IMR-90 (cell line): ENCODE measurements at regions not wholly inside any gene's neighbourhood (a gene's known extent, or its start where the extent isn't known, plus 50 kb on each side); places are given as distances from the start of the nearest gene placed in this dataset.

Experiments used
- ATAC-seq: fragments of 200-7000 bp; cut with Tn5 transposase; 2 replicates; pipeline ENCODE4 v1.9.1; 2020; ENCODE audit warnings: low read depth, mild to moderate bottlenecking, moderate library complexity
- BruUV-seq: library from RNA; stranded (reverse); fragments of 400-500 nt; replicated peaks from 2 replicates; lab custom pipeline; 2021; lab: Mats Ljungman, UMichigan
- CTCF ChIA-PET: fragments of 300-600 bp; formaldehyde crosslinking; extraction: SDS; loops from one replicate; lab custom pipeline; 2021; ENCODE audit warnings: antibody characterized with exemption; lab: Yijun Ruan, JAX
- POLR2A ChIA-PET: fragments of 300-600 bp; sonication (Branson Sonifier 250); formaldehyde crosslinking; loops from one replicate; lab custom pipeline; 2022; ENCODE audit warnings: antibody characterized with exemption; ENCODE audit not compliant: unreplicated experiment; lab: Charles Lee
- DNase-seq: peaks from one replicate; pipeline ENCODE4 v3.0.0; 2013
- H2AFZ ChIP-seq: replicated peaks from 2 replicates; pipeline ENCODE3; 2013; ENCODE audit warnings: low read length, mild to moderate bottlenecking; ENCODE audit not compliant: poor library complexity
- H2AK5ac ChIP-seq: 2 replicates; pipeline ENCODE4 v1.6.1; 2013; ENCODE audit warnings: low read depth, low read length, inconsistent platforms
- H2AK9ac ChIP-seq: replicated peaks from 2 replicates; pipeline ENCODE3; 2013; ENCODE audit warnings: mild to moderate bottlenecking, low read depth, low read length, moderate library complexity; ENCODE audit not compliant: poor library complexity
- H2BK120ac ChIP-seq: 2 replicates; pipeline ENCODE4 v1.6.1; 2013; ENCODE audit warnings: low read depth, low read length, inconsistent platforms
- H2BK15ac ChIP-seq: 3 replicates; pipeline ENCODE4 v1.6.1; 2013; ENCODE audit warnings: low read depth, low read length, inconsistent platforms
- H2BK20ac ChIP-seq: 2 replicates; pipeline ENCODE4 v1.6.1; 2013; ENCODE audit warnings: low read depth, mild to moderate bottlenecking, inconsistent platforms, low read length, moderate library complexity
- H2BK5ac ChIP-seq: 2 replicates; pipeline ENCODE4 v1.6.1; 2013; ENCODE audit warnings: mild to moderate bottlenecking, low read depth, low read length, inconsistent platforms; ENCODE audit not compliant: poor library complexity, severe bottlenecking
- H3K14ac ChIP-seq: replicated peaks from 2 replicates; pipeline ENCODE4 v1.6.1; 2013; ENCODE audit warnings: low read depth, low read length, inconsistent platforms
- H3K18ac ChIP-seq: 2 replicates; pipeline ENCODE4 v1.6.1; 2013; ENCODE audit warnings: low read depth, low read length, control low read depth
- H3K23ac ChIP-seq: 2 replicates; pipeline ENCODE4 v1.6.1; 2013; ENCODE audit warnings: low read depth, low read length, inconsistent platforms
- H3K27ac ChIP-seq: 2 replicates; pipeline ENCODE4 v1.5.1; 2013; ENCODE audit warnings: mild to moderate bottlenecking, control low read depth, low read length; ENCODE audit not compliant: insufficient read depth
- H3K27me3 ChIP-seq: 2 replicates; pipeline ENCODE4 v1.6.1; 2013; ENCODE audit warnings: low read length; ENCODE audit not compliant: control insufficient read depth, insufficient read depth
- H3K36me3 ChIP-seq: 2 replicates; pipeline ENCODE4 v1.6.1; 2013; ENCODE audit warnings: low read length, mixed read lengths; ENCODE audit not compliant: control insufficient read depth, insufficient read depth
- H3K4ac ChIP-seq: 2 replicates; pipeline ENCODE4 v1.6.1; 2013; ENCODE audit warnings: low read depth, low read length, inconsistent platforms
- H3K4me1 ChIP-seq: 2 replicates; pipeline ENCODE4 v1.6.1; 2013; ENCODE audit warnings: low read length, mixed read lengths; ENCODE audit not compliant: control insufficient read depth, insufficient read depth
- H3K4me2 ChIP-seq: 2 replicates; pipeline ENCODE4 v1.6.1; 2013; ENCODE audit warnings: low read depth, mild to moderate bottlenecking, control low read depth, low read length, moderate library complexity
- H3K4me3 ChIP-seq: 2 replicates; pipeline ENCODE4 v1.5.1; 2013; ENCODE audit warnings: low read depth, mild to moderate bottlenecking, control low read depth, low read length, moderate library complexity; ENCODE audit not compliant: insufficient read depth
- H3K56ac ChIP-seq: 2 replicates; pipeline ENCODE4 v1.6.1; 2013; ENCODE audit warnings: low read length, inconsistent platforms; ENCODE audit not compliant: insufficient read depth; ENCODE audit errors: extremely low read depth
- H3K79me1 ChIP-seq, 2 experiments: 2 replicates each; pipeline ENCODE4 v1.6.1; 2013; ENCODE audit warnings: low read length in 2 of 2, inconsistent platforms in 1 of 2, low read depth in 1 of 2
- H3K9ac ChIP-seq: 2 replicates; pipeline ENCODE4 v1.6.1; 2013; ENCODE audit warnings: low read depth, low read length, control low read depth
- H3K9me1 ChIP-seq: 2 replicates; pipeline ENCODE4 v1.6.1; 2013; ENCODE audit warnings: low read length, inconsistent platforms; ENCODE audit not compliant: insufficient read depth
- H3K9me3 ChIP-seq: 2 replicates; pipeline ENCODE4 v1.6.1; 2013; ENCODE audit warnings: low read length; ENCODE audit not compliant: control insufficient read depth, insufficient read depth
- H4K20me1 ChIP-seq: 2 replicates; pipeline ENCODE4 v1.6.1; 2013; ENCODE audit warnings: low read length, inconsistent platforms; ENCODE audit not compliant: insufficient read depth
- H4K5ac ChIP-seq: 2 replicates; pipeline ENCODE4 v1.6.1; 2013; ENCODE audit warnings: mild to moderate bottlenecking, low read depth, low read length, control low read depth
- H4K8ac ChIP-seq, 2 experiments: 2 replicates each; pipeline ENCODE4 v1.6.1; 2013; ENCODE audit warnings: low read depth in 2 of 2, low read length in 2 of 2, control low read depth in 1 of 2, inconsistent platforms in 1 of 2
- H4K91ac ChIP-seq: 2 replicates; pipeline ENCODE4 v1.6.1; 2013; ENCODE audit warnings: low read depth, low read length, inconsistent platforms; ENCODE audit not compliant: insufficient read depth
- CEBPB ChIP-seq: IDR thresholded peaks from 2 replicates; pipeline ENCODE4 v1.6.1; 2012; ENCODE audit warnings: low read depth, low read length, improper control_type of control experiment
- ELK1 ChIP-seq: fragments of 150-350 bp; IDR thresholded peaks from 2 replicates; pipeline ENCODE4 v1.6.1; 2016; ENCODE audit warnings: low read depth, mild to moderate bottlenecking, low read length, moderate library complexity, borderline replicate concordance
- MAFK ChIP-seq: IDR thresholded peaks from 2 replicates; pipeline ENCODE4 v1.6.1; 2012; ENCODE audit warnings: low read depth, low read length, improper control_type of control experiment
- MXI1 ChIP-seq: IDR thresholded peaks from 2 replicates; pipeline ENCODE4 v1.6.1; 2012; ENCODE audit warnings: low read depth, mild to moderate bottlenecking, low read length, moderate library complexity, borderline replicate concordance
- NFE2L2 ChIP-seq: fragments of 150-350 bp; IDR thresholded peaks from 2 replicates; pipeline ENCODE4 v1.6.1; 2016; ENCODE audit warnings: low read depth, mild to moderate bottlenecking, low read length
- RFX5 ChIP-seq: IDR thresholded peaks from 2 replicates; pipeline ENCODE4 v1.8.0; 2012; ENCODE audit warnings: low read depth, mild to moderate bottlenecking, low read length, moderate library complexity
- USF2 ChIP-seq: fragments of 150-350 bp; IDR thresholded peaks from 2 replicates; pipeline ENCODE4 v1.6.1; 2017; ENCODE audit warnings: mild to moderate bottlenecking, antibody characterized with exemption, low read length, low read depth
- WGBS, 2 experiments: methylation state at CpG; one replicate each; pipeline versions ENCODE4 v1.1.5 to v1.1.7; 2013; ENCODE audit warnings: missing lambda C conversion rate in 2 of 2; ENCODE audit not compliant: insufficient read length in 1 of 2; ENCODE audit errors: extremely low coverage in 2 of 2; 5-methylcytosine and 5-hydroxymethylcytosine counted together
- dilution Hi-C: fragments of 300-500 bp; cut with HindIII; formaldehyde crosslinking; loops from one replicate; pipeline ENCODE4 v1.14.3; 2018; ENCODE audit warnings: low sequenced_read_pairs; ENCODE audit not compliant: unreplicated experiment
- in situ Hi-C: fragments of 300-500 bp; cut with MboI; formaldehyde crosslinking; loops from 3 replicates; pipeline ENCODE4 v1.14.3; 2019; ENCODE audit warnings: low sequenced_read_pairs, inconsistent platforms, mixed read lengths
- intact Hi-C: fragments of 100-400 bp; cut with micrococcal nuclease; formaldehyde crosslinking; loops from 2 replicates; pipeline ENCODE4 v1.10.0; 2022

GRCh38 chr2:36203366-36203765, 152.2 kb upstream of the CRIM1 start:
- H3K36me3 ChIP-seq, result no peaks in the 10 kb centered on the region
- intact Hi-C loops, result no loop called here
- no peak overlapping the region for H3K56ac ChIP-seq
- ChIA-PET POLR2A (no interaction called here), CTCF (no interaction called here)
- no peak for ATAC-seq
- H3K14ac ChIP-seq, result no peak overlapping the region
- no peak overlapping the region for H3K18ac ChIP-seq
- dilution Hi-C loops, result no loop called here
- H2BK120ac ChIP-seq, result no peak overlapping the region
- in situ Hi-C loops, result no loop called here
- no CpG with 5 or more reads among the region's 5 CpGs for WGBS, 2 experiments
- no peaks in the 10 kb centered on the region for H3K27me3 ChIP-seq
- no peaks in the 10 kb centered on the region for H3K4me1 ChIP-seq
- no peak overlapping the region for H2BK20ac ChIP-seq
- H3K9me1 ChIP-seq, result no peaks in the 10 kb centered on the region
- no TSS peak for BruUV-seq
- H4K20me1 ChIP-seq, result no peaks in the 10 kb centered on the region
- no peak overlapping the region for H2BK15ac ChIP-seq
- no peaks in the 10 kb centered on the region for H3K9me3 ChIP-seq
- no peak for DNase-seq
- no peak for TF ChIP-seq ELK1
- no peak for TF ChIP-seq MXI1
- TF ChIP-seq CEBPB, result no peak
- TF ChIP-seq RFX5, result no peak
- no peak for TF ChIP-seq USF2
- TF ChIP-seq NFE2L2, result no peak
- no peak for TF ChIP-seq MAFK
- H3K23ac ChIP-seq, result no peak overlapping the region
- H4K5ac ChIP-seq, result no peak overlapping the region
- H2BK5ac ChIP-seq, result no peak overlapping the region
- H3K79me1 ChIP-seq, result no peaks in the 10 kb centered on the region
- H2AK9ac ChIP-seq, result no peak overlapping the region
- H3K4me3 ChIP-seq, result no peak overlapping the region
- H2AFZ ChIP-seq, result no peak overlapping the region
- no peak overlapping the region for H3K4ac ChIP-seq
- no peak overlapping the region for H3K4me2 ChIP-seq
- H3K9ac ChIP-seq, result no peak overlapping the region
- no peak overlapping the region for H4K8ac ChIP-seq
- H3K27ac ChIP-seq, result no peak overlapping the region
- H4K91ac ChIP-seq, result no peak overlapping the region
- no peak overlapping the region for H2AK5ac ChIP-seq
